ENCODE measurements at regions not wholly inside any gene's neighbourhood (a gene's known extent, or its start where the extent isn't known, plus 50 kb on each side); places are given as distances from the start of the nearest gene placed in this dataset.

- FAIRE-seq: no peak
- H4K8ac ChIP-seq (ENCODE audit: extremely low read depth, insufficient read depth, low read length): no peak overlapping the region
- H3K27ac ChIP-seq (ENCODE audit: low read depth, low read length): no peak overlapping the region
- no peak overlapping the region for H2AK5ac ChIP-seq (ENCODE audit: low read depth, low read length)
- H3K79me1 ChIP-seq (ENCODE audit: low read depth, low read length): no peaks in the 10 kb centered on the region
- no peak overlapping the region for H3K23ac ChIP-seq (ENCODE audit: insufficient read length)
- ChIA-PET POLR2A (ENCODE audit: partially characterized antibody) (no interaction called here), CTCF (ENCODE audit: partially characterized antibody) (no interaction called here)
- DNase-seq (ENCODE audit: low read depth in 1 of 2, low spot score in 2 of 2): no peak
- TF ChIP-seq CREB1 (IDR thresholded peaks at IDR 0.05): no peak
- no peak for TF ChIP-seq CBX8 (IDR thresholded peaks at IDR 0.05; ENCODE audit: borderline replicate concordance, low read depth, low read length)
- TF ChIP-seq GABPA (IDR thresholded peaks at IDR 0.05; ENCODE audit: borderline replicate concordance, insufficient read depth, low read length): no peak
- TF ChIP-seq USF2 (IDR thresholded peaks at IDR 0.05; ENCODE audit: low read length): no peak
- no peak for TF ChIP-seq PHF8 (conservative IDR thresholded peaks at IDR 0.05; ENCODE audit: low read depth, low read length)
- no peak for TF ChIP-seq BACH1 (IDR thresholded peaks at IDR 0.05; ENCODE audit: low read length)
- no peak for TF ChIP-seq KDM1A (IDR thresholded peaks at IDR 0.05; ENCODE audit: borderline replicate concordance, low read length)
- TF ChIP-seq JUN (IDR thresholded peaks at IDR 0.05; ENCODE audit: low read depth, low read length): no peak
- TF ChIP-seq CBX5 (IDR thresholded peaks at IDR 0.05; ENCODE audit: low read depth, low read length): no peak
- no peak for TF ChIP-seq BRCA1 (IDR thresholded peaks at IDR 0.05; ENCODE audit: low read depth, low read length)
- no peak for TF ChIP-seq CEBPB (IDR thresholded peaks at IDR 0.05; ENCODE audit: low read depth, low read length)
- TF ChIP-seq EGR1 (IDR thresholded peaks at IDR 0.05; ENCODE audit: borderline replicate concordance, low read depth, low read length): no peak
- TF ChIP-seq CHD1 (IDR thresholded peaks at IDR 0.05; ENCODE audit: low read depth, low read length): no peak
- H3K4me2 ChIP-seq (ENCODE audit: insufficient read depth in 1 of 2, low read depth in 2 of 2, low read length in 2 of 2): no peak overlapping the region
- no peaks in the 10 kb centered on the region for H3K79me2 ChIP-seq (ENCODE audit: control insufficient read depth in 1 of 2, insufficient read depth in 2 of 2, low read length in 2 of 2)
- no peaks in the 10 kb centered on the region for H4K20me1 ChIP-seq (replicated peaks in 1 of 2; ENCODE audit: control insufficient read depth in 1 of 2, insufficient read depth in 2 of 2, low read length in 2 of 2)
- H3K4me3 ChIP-seq (ENCODE audit: extremely low read depth in 1 of 4, insufficient read depth in 2 of 4, low read depth in 3 of 4, low read length in 4 of 4): no peak overlapping the region
- H3K36me3 ChIP-seq (ENCODE audit: control insufficient read depth in 2 of 4, insufficient read depth in 4 of 4, low read length in 3 of 4): no peaks in the 10 kb centered on the region
- 100% methylated on average over 1 of the region's 1 CpG; no CpG with 5 or more reads in 1 of the 2 experiments for WGBS, 2 experiments (ENCODE audit: extremely low coverage in 1 of 2, insufficient coverage in 1 of 2, insufficient read length in 1 of 2, insufficient replicate concordance in 2 of 2, low coverage in 1 of 2, low lambda C conversion rate in 2 of 2, missing lambda C conversion rate in 1 of 2)
- no peak overlapping the region for H2AFZ ChIP-seq (ENCODE audit: low read length)
- no peak overlapping the region for H2BK120ac ChIP-seq (replicated peaks; ENCODE audit: low read depth, low read length)
- no peak overlapping the region for H2BK5ac ChIP-seq (ENCODE audit: low read depth, low read length)
- no peaks in the 10 kb centered on the region for H3K27me3 ChIP-seq (replicated peaks in 1 of 4; ENCODE audit: control insufficient read depth in 3 of 4, extremely low read depth in 1 of 4, insufficient read depth in 3 of 4, low read length in 3 of 4)
- H3K4ac ChIP-seq (replicated peaks; ENCODE audit: insufficient read length, low read depth, low read length): no peak overlapping the region
- H3K18ac ChIP-seq (ENCODE audit: extremely low read depth, low read length): no peak overlapping the region
- H4K91ac ChIP-seq (replicated peaks; ENCODE audit: insufficient read length, low read length): no peak overlapping the region
- no peaks in the 10 kb centered on the region for H3K4me1 ChIP-seq (replicated peaks in 1 of 4; ENCODE audit: control insufficient read depth in 3 of 4, insufficient read depth in 4 of 4, low read length in 3 of 4)
- no peak overlapping the region for H2BK20ac ChIP-seq (ENCODE audit: low read length)
- H4K5ac ChIP-seq (ENCODE audit: insufficient read length, low read depth, low read length): no peak overlapping the region
- no peaks in the 10 kb centered on the region for H3K23me2 ChIP-seq (ENCODE audit: low read depth, low read length)
- 0 out of 4 replicates have a peak, but pooled peaks cover 0 to 3% of the 10 kb centered on the region in 2 experiments for H3K9me3 ChIP-seq (ENCODE audit: insufficient read depth in 2 of 2, low read depth in 1 of 2, low read length in 1 of 2)
- H3K14ac ChIP-seq (ENCODE audit: insufficient read length): no peak overlapping the region
- no peak overlapping the region for H2BK15ac ChIP-seq (ENCODE audit: low read length)
- H3K56ac ChIP-seq (replicated peaks; ENCODE audit: insufficient read length, low read depth, low read length): no peak overlapping the region
- H2BK12ac ChIP-seq (ENCODE audit: low read depth, low read length): no peak overlapping the region
- H3K9ac ChIP-seq (replicated peaks in 1 of 4; ENCODE audit: extremely low read depth in 1 of 4, low read depth in 3 of 4, low read length in 3 of 4): no peak overlapping the region
Observed at GRCh38 chr13:103703246-103703645, 637.0 kb upstream of the SLC10A2 start.
